Neutrophil (primary cell): ENCODE measurements at regions not wholly inside any gene's neighbourhood (a gene's known extent, or its start where the extent isn't known, plus 50 kb on each side); places are given as distances from the start of the nearest gene placed in this dataset.

Experiments
- H3K27ac ChIP-seq: fragments of 200-600 bp; sonication (generic); 2 replicates; pipeline ENCODE4 v1.5.1; 2016; ENCODE audit warnings: mild to moderate bottlenecking, moderate library complexity
- H3K27me3 ChIP-seq: fragments of 200-600 bp; sonication (generic); 2 replicates; pipeline ENCODE4 v1.6.0; 2016; ENCODE audit warnings: mild to moderate bottlenecking
- H3K36me3 ChIP-seq: fragments of 200-600 bp; sonication (generic); 2 replicates; pipeline ENCODE4 v1.5.1; 2017
- H3K4me1 ChIP-seq, 2 experiments: fragments of 200-600 bp in 1 of 2; sonication (generic) in 1 of 2; 1 replicate in 1 of 2; 2 replicates in 1 of 2; pipeline versions ENCODE4 v1.5.1 to v1.6.1; 2013 to 2016; ENCODE audit warnings: low read depth in 1 of 2, low read length in 1 of 2, mild to moderate bottlenecking in 1 of 2, moderate library complexity in 1 of 2; ENCODE audit not compliant: control insufficient read depth in 1 of 2, insufficient read depth in 1 of 2
- H3K4me3 ChIP-seq, 2 experiments: fragments of 200-600 bp in 1 of 2; sonication (generic) in 1 of 2; 1 replicate in 1 of 2; 2 replicates in 1 of 2; pipeline ENCODE4 v1.5.1; 2013 to 2016; ENCODE audit warnings: low read depth in 1 of 2, low read length in 1 of 2, mild to moderate bottlenecking in 1 of 2, moderate library complexity in 1 of 2
- H3K9me3 ChIP-seq: fragments of 200-600 bp; sonication (generic); 2 replicates; pipeline ENCODE4 v1.5.1; 2016
- CTCF ChIP-seq: fragments of 200-600 bp; sonication (generic); IDR thresholded peaks from 2 replicates; pipeline ENCODE4 v1.5.1; 2016; ENCODE audit warnings: antibody characterized with exemption

GRCh38 chr18:78418379-78418778 is 561.2 kb upstream of the SALL3 start:
- Histone ChIP-seq H3K27ac (no peak overlapping the region), H3K9me3 (no peaks in the 10 kb centered on the region), H3K4me3 (no peak overlapping the region), H3K36me3 (no peaks in the 10 kb centered on the region), H3K27me3 (no peaks in the 10 kb centered on the region), H3K4me1 (no peaks in the 10 kb centered on the region)
- no peak for TF ChIP-seq CTCF

GRCh38 chr18:78419171-78419570 is 560.4 kb upstream of the SALL3 start:
- no peak overlapping the region for H3K4me3 ChIP-seq
- no peaks in the 10 kb centered on the region for H3K9me3 ChIP-seq

DNA sequence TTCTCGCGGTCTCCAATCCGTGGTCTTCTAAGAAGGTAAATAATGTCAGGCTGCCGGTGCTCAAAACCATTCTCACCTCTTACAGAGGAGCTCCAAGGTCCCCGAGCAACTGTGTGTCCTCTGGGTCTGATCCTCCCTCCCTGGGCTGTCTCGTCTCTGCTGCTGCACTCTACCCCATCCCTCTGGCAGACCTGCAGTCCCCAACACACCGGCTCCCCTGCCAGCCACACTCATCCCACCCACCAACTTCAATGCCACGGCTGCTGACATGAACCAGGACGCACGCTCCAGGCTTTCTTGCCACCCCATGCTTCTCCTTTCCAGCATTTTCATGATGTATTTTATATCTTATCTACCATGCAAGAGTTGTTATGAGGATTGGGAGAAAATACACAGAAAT is 559.5 kb upstream of the SALL3 start:
- TF ChIP-seq CTCF = no peak

More at GRCh38 chr18:78419171-78419570, 560.4 kb upstream of the SALL3 start:
- Histone ChIP-seq H3K4me1 (no peaks in the 10 kb centered on the region), H3K36me3 (no peaks in the 10 kb centered on the region), H3K27me3 (no peaks in the 10 kb centered on the region), H3K27ac (no peak overlapping the region)
- no peak for TF ChIP-seq CTCF

DNA sequence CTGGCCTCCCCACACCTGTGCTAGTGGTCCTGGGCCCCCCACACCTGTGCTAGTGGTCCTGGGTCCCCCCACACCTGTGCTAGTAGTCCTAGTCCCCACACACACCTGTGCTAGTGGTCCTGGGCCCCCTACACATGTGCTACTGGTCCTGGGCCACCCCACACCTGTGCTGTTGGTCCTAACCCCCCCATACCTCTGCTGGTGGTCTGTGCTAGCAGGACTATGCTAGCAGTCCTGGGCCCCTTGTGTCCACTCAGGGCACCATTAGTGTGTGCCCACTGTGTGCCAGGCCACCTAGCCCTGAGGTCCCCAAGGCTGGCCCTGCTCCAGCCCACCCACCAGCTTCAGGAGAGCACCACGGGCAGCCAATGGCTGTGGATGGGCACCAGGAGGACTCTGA is 558.2 kb upstream of the SALL3 start:
- Histone ChIP-seq H3K27ac (no peak overlapping the region), H3K9me3 (no peaks in the 10 kb centered on the region), H3K4me3 (no peak overlapping the region), H3K36me3 (no peaks in the 10 kb centered on the region), H3K27me3 (no peaks in the 10 kb centered on the region), H3K4me1 (no peaks in the 10 kb centered on the region)
- no peak for TF ChIP-seq CTCF

More for the DNA sequence above, 559.5 kb upstream of the SALL3 start:
- H3K4me1 ChIP-seq = no peaks in the 10 kb centered on the region
- H3K4me3 ChIP-seq = no peak overlapping the region
- no peak overlapping the region for H3K27ac ChIP-seq
- H3K36me3 ChIP-seq = no peaks in the 10 kb centered on the region
- H3K27me3 ChIP-seq = no peaks in the 10 kb centered on the region
- H3K9me3 ChIP-seq = no peaks in the 10 kb centered on the region

GRCh38 chr18:78422336-78422735 is 557.3 kb upstream of the SALL3 start:
- Histone ChIP-seq H3K4me3 (no peak overlapping the region), H3K27me3 (no peaks in the 10 kb centered on the region), H3K4me1 (no peaks in the 10 kb centered on the region), H3K9me3 (no peaks in the 10 kb centered on the region), H3K36me3 (no peaks in the 10 kb centered on the region), H3K27ac (no peak overlapping the region)
- TF ChIP-seq CTCF = no peak

- Histone ChIP-seq H3K4me3 (no peak overlapping the region), H3K27ac (no peak overlapping the region), H3K4me1 (no peaks in the 10 kb centered on the region), H3K27me3 (no peaks in the 10 kb centered on the region), H3K36me3 (no peaks in the 10 kb centered on the region), H3K9me3 (no peaks in the 10 kb centered on the region)
- TF ChIP-seq CTCF = no peak
These were observed 555.8 kb upstream of the SALL3 start for GRCh38 chr18:78423811-78424210.
